HG02623 (cell line): ENCODE measurements at regions not wholly inside any gene's neighbourhood (a gene's known extent, or its start where the extent isn't known, plus 50 kb on each side); places are given as distances from the start of the nearest gene placed in this dataset.

Experiments used
- ATAC-seq: cut with Tn5 transposase; IDR thresholded peaks from one replicate; pipeline ENCODE4 v1.9.1; 2021; ENCODE audit warnings: moderate library complexity; ENCODE audit not compliant: unreplicated experiment

- no peak for ATAC-seq
Observed at GRCh38 chrX:39381422-39381821, 580.2 kb downstream of the MID1IP1 start.

DNA sequence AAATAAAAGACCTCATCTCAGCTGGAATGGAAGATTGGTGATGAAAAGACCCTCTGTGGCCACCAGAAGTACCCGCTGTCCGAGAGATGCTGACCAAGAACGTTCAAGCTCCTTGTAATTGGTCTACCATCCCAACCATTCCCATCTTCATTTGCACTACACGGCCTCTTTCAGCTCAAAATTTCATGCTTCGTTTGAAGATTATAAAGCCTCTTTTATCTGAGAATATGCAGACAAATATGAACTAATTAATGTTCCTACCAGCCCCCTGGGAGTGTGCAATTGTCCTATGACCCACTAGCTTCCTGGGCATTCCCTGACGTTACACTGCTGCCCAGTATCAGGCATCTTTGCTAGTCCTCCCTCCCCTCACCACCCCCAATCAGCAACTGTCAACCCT lies 583.7 kb downstream of the MID1IP1 start:
- ATAC-seq = no peak

DNA sequence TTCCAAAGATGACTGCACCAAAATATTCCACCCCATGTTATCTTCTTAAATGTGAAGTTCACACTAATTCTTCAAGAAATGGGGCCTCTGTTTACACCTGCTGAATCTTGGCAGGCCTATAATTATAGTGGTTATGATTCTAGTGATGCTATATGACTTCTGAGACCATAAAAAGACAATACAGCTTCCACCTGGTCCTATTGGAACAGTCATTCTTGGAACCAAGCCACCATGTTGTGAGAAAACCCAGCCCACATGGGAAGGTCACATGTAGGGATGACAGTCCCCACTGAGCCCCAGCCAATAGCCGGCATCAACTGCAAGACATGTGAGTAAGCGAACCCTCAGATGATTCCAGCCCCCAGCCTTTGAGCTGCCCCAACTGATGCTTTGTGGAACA lies 587.5 kb downstream of the MID1IP1 start:
- ATAC-seq = no peak

DNA sequence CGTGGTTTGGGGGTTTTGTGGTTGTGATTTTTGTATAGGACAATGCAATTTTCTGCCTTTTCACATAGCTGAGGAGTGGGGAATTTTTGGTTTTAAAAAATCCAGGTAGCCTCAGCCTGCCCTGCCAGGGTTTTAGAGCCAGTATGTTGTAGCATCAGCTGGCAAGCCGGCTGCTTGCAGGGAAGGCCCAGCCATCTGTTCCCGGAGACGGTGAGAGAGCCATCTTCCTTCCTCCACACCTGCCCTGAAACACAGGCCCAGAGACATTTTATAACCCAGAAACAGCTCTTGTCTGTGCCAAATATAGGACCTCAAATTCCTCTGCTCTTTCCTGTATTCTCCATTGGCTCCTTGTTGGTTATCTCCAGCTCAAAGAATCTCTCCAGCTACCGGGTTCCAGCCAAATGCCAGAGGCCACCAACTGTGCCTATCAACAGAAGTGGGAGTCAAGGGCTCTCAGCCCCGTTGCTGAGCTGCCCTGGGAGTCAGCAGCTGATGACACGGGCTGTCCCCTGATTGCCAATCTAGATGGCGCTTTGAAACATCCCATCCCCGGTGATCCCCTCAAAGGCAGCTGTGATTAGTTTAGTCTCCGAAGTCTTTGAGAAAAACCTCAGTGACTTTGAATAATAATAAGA lies 595.2 kb downstream of the MID1IP1 start:
- no peak for ATAC-seq

DNA sequence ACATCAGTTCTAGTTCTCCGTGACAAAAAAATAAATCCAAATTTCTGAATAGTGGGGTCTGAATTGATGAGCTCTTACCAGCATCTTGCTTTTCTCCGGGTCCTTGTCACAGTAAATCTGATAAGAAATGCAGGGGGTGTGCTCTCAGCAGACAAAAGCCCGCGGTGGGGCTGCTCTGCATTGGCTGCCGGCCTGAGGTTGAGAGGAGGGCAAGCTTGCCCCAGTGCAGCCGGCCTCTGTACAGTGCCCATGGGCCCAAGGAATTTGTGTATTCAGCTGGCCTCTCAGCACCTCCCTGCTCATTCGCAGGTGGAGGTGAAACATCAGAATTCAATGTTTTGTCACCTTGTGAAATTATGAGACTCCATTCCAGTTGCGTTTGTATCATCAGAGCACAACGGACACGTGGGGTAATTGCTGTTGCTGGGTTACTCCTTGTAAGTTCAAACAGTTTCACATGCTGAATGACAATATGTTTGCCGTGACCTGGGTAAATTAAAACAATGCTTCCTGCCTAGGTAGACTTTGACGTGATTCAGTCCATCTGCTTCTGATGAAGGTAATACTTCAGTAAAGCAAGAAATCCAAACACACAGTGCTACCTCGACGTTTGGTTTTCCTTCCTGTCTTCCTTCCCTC lies 596.4 kb downstream of the MID1IP1 start:
- no peak for ATAC-seq

GRCh38 chrX:39398215-39398962 lies 597.1 kb downstream of the MID1IP1 start:
- ATAC-seq = no peak

DNA sequence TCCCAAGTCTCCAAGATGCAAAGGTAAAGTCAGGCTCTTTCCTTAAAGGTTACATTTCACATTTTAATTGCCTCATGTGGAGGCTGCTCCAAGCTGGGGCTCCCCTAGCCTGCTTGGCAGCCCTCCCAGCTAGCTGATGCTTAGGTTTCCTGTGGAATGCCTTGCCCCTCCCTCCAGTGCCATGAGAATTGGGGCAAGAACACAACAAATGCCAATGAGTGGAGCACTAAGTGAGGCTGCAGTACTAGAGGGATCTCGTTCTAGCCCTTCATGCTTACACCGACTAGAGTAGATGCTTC lies 597.7 kb downstream of the MID1IP1 start:
- ATAC-seq = no peak

DNA sequence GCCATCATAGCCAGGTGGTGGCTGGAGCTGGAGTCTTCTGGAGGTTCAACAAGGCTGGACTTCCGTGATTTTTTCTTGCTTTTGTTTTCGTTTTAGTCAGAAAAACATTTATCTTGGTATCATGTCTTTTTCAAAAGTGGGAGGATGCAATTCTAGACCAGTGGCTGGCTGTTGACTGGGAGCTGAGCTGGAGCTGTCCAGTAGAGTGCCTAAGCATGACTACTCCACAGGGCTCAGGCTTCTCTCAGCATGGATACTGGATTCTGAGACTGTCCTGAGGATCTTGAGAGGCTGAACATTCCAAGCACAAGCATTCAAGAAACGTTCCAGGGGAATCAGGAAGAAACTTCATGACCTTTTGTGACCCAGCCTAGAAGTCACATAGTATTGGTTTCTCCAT lies 598.1 kb downstream of the MID1IP1 start:
- no peak for ATAC-seq

GRCh38 chrX:39401483-39402110 lies 600.3 kb downstream of the MID1IP1 start:
- no peak for ATAC-seq

DNA sequence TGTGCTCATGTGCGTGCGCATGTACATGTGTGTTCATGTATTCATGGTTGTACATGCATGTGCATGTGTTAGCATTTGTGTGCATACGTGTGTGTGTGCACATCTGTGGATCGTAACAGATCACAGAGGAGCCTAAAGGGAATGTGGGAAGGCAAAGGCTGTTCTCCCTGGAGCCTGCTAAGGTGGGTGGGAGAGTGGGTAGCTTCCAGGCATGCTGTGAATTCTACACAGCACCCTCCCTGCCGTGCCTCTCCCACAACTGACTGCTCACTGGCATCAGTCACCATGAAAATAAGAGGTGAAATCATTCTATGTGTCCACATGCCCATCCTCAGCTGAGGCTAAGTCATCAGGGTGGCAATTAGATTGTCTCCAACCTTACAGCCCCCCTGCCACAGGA lies 600.9 kb downstream of the MID1IP1 start:
- no peak for ATAC-seq

- no peak for ATAC-seq
Observed at GRCh38 chrX:39406799-39407198, 605.5 kb downstream of the MID1IP1 start.

- ATAC-seq = no peak
Observed at GRCh38 chrX:39409246-39409917, 608.1 kb downstream of the MID1IP1 start.

- ATAC-seq = no peak
Observed at GRCh38 chrX:39414290-39414854, 613.1 kb downstream of the MID1IP1 start.

DNA sequence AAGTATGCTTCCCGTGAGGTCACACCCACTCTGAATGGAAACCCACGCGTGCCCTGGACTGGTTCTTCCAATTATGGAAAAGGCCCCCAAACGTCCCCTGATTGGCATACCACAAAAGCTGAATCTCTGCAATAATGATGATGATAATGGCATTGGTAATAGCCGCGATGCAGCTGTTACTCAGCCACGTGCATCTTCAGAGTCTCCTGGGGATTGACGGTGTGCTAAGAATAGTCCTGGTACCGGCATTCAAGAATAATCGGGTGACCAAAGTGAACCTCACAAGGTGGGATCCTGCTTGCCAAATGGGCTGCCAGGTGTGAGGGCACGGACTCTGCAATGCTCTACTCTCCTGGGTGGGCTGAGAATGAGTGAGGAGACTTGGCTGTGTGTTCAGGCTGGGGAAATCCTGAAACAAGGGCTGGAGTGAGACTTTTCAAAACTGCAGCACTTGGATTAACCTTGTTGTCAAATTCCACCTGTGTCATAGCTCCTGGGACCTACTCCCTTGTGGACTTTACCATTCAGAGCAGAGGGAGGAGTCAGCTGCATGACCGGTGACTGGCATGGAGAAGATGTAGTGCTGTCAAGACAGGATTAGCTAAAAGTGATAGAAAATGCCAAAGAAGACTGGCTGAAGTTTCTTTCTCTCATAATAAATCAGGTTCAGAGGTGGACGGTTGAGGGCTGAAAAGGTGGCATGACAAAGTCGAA lies 615.4 kb downstream of the MID1IP1 start:
- ATAC-seq = no peak

- ATAC-seq = no peak
Observed at GRCh38 chrX:39418254-39418704, 617.0 kb downstream of the MID1IP1 start.

DNA sequence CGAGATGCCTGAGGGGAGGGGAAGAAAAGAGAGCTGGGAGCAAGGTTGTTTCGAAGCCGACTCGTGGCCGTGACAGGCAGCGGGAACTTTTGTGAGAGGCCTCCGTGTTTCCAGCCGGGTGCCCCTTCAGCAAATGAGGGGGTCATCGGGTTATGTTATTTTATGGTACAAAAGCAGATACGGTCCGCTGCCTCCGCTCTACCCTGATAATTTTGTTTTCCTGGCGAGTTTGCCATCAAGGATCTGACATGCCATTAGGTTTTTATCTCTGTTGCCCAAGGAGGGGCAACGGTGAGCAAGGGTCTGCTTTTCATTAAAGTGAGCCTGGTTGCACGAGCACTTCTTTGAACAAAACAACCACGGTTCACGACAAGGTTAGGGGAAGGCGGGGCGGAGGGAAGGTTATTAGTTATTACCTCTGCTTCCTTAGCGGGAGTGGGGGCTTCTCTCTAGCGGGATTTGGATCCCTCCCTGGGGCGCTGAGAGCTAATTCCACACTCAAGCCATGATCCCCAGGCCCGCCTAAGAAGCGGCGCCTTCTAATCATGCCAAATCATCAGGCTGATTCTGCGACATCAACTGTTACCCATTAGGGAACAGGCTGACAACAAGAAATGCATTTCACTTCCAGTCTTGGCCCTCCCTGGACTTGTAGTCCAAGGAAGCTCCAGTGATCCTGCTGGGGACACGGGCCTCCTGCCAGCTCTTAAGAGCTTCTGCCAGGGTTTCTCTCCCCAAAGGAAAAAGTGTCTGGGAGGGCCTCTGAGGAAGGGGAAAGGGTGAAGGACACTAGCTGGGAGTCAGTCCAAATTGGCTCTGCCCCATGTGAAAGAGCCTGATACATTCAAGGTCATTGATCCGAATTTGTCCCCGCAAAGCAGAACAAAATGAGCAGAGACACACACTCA lies 617.7 kb downstream of the MID1IP1 start:
- ATAC-seq = no peak

GRCh38 chrX:39421006-39421405 lies 619.7 kb downstream of the MID1IP1 start:
- ATAC-seq = no peak

DNA sequence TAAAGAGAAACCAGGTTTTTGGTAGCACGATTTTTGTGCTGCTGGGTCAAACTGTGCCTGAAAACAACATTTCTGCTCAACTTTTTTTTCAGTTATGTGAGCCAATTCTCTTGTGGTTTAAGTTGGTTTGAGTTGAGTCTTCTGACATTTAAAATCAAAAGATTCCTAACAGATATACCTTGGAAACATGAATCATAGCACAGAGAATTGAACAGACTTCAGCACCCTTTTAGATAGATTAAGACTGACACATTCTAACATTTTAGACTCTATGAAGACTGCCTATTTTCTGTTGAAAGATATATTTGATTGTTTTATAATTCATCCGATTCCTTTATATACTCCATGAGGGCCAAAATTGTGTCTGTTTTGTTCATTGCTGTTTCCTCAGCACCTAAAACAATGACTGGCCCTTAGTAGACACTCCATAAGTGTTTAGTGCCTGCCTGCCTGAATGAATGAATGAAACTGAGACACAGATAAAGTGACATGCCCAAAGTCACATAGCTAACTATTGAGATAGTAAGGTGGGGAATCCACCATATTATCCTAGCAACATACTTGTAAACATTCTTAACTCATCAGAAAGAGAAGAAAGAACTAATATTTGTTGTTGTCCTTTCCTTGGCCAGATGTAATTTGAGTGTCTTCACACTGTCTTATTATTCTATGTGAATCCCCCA lies 624.0 kb downstream of the MID1IP1 start:
- no peak for ATAC-seq

DNA sequence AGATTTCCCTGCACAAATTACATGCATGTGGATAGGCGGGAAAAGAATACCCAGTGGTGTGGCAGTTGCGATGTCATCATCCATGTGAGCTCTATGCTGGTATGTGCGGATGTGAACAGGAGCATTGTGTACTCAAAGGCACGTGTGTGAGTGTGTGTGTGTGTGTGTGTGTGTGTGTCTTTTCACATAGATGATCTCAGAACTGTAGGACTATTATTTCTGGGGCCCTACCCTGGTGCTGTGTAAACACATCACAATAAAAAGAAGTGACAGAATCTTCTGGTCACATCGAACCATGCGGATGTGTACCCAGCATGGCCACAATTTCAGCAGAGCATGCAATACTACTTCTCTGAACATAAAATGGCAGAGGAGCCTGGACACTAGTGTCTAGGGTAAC lies 624.8 kb downstream of the MID1IP1 start:
- no peak for ATAC-seq
